ENCODE measurements at regions not wholly inside any gene's neighbourhood (a gene's known extent, or its start where the extent isn't known, plus 50 kb on each side); places are given as distances from the start of the nearest gene placed in this dataset.

GRCh38 chr10:117442521-117442920, 67.3 kb upstream of the PDZD8 start:
- TF ChIP-seq CTCF (IDR thresholded peaks at IDR 0.05) (no peak), ZFX (IDR thresholded peaks at IDR 0.05; ENCODE audit: borderline replicate concordance) (no peak)

Data from 22Rv1 (cell line).